H1 (cell line): ENCODE measurements at regions not wholly inside any gene's neighbourhood (a gene's known extent, or its start where the extent isn't known, plus 50 kb on each side); places are given as distances from the start of the nearest gene placed in this dataset.

Experiments
- CHD1 ChIP-seq: IDR thresholded peaks from 2 replicates; pipeline ENCODE4 v1.6.1; 2012; ENCODE audit warnings: low read depth, low read length, improper control_type of control experiment
- EP300 ChIP-seq, 2 experiments: IDR thresholded peaks; 1 replicate in 1 of 2; 2 replicates in 1 of 2; pipeline ENCODE4 v1.6.1; 2011 to 2012; ENCODE audit warnings: low read depth in 2 of 2, low read length in 2 of 2, mild to moderate bottlenecking in 2 of 2, borderline replicate concordance in 1 of 2, inconsistent platforms in 1 of 2, moderate library complexity in 1 of 2
- EZH2 ChIP-seq: fragments of 200-600 bp; sonication (generic); IDR thresholded peaks from 2 replicates; pipeline ENCODE4 v1.7.1; 2012; ENCODE audit warnings: low read depth, mild to moderate bottlenecking, moderate library complexity, low read length, inconsistent platforms; ENCODE audit not compliant: severe bottlenecking
- RAD21 ChIP-seq, 2 experiments: IDR thresholded peaks in 1 of 2; conservative IDR thresholded peaks in 1 of 2; 2 replicates each; pipeline ENCODE4 v1.6.1; 2011; ENCODE audit warnings: low read depth in 2 of 2, low read length in 2 of 2, improper control_type of control experiment in 1 of 2, inconsistent platforms in 1 of 2, mild to moderate bottlenecking in 1 of 2, moderate library complexity in 1 of 2
- SP2 ChIP-seq: IDR thresholded peaks from 2 replicates; pipeline ENCODE4 v1.6.1; 2012; ENCODE audit warnings: mild to moderate bottlenecking, low read length, inconsistent platforms

DNA sequence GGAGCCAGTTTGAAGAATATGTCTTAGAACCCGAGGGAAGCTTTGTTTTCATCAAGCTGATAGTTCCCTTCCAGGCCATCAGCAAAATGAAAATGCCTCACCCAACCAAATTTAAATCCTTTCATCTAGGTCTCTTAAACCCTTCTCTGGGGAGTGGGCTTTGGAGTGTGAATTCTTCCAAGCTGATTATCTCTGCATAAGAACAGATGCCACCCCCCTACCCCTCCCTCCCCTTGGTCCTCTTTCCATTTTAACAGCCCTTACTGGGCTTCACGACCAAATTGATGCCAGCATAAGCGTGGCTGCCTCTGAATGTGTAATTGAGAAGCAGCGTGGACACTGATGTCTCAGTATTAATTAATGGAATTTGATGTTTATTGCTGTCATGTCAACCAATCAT, 509.7 kb upstream of the CLINT1 start (continued):
- TF ChIP-seq EP300 (IDR thresholded peaks at IDR 0.05; ENCODE audit: borderline replicate concordance in 1 of 2, low read depth in 2 of 2, low read length in 2 of 2) (no peak), SP2 (no peak), EZH2 (no peak), CHD1 (no peak), RAD21 (IDR thresholded peaks at IDR 0.05 in 1 of 2, conservative IDR thresholded peaks at IDR 0.05 in 1 of 2; ENCODE audit: low read depth in 2 of 2, low read length in 2 of 2) (no peak)
